Endodermal cell (in vitro differentiated cells): ENCODE measurements at regions not wholly inside any gene's neighbourhood (a gene's known extent, or its start where the extent isn't known, plus 50 kb on each side); places are given as distances from the start of the nearest gene placed in this dataset.

Source experiments
- DNase-seq: peaks from one replicate; pipeline ENCODE4 v3.0.0-alpha.2; 2017
- H3K27ac ChIP-seq: 2 replicates; pipeline ENCODE4 v1.5.1; 2013; ENCODE audit warnings: mild to moderate bottlenecking, low read depth, low read length, moderate library complexity
- H3K27me3 ChIP-seq: 2 replicates; pipeline ENCODE4 v1.6.1; 2013; ENCODE audit warnings: mild to moderate bottlenecking, low read length, moderate library complexity; ENCODE audit not compliant: insufficient read depth, control insufficient read depth, poor library complexity, severe bottlenecking
- H3K36me3 ChIP-seq: 2 replicates; pipeline ENCODE4 v1.7.0; 2013; ENCODE audit warnings: mild to moderate bottlenecking, low read length, moderate library complexity; ENCODE audit not compliant: control insufficient read depth, insufficient read depth
- H3K4me1 ChIP-seq: one replicate; pipeline ENCODE4 v1.7.0; 2013; ENCODE audit warnings: low read length; ENCODE audit not compliant: control insufficient read depth, insufficient read depth
- H3K4me3 ChIP-seq: 2 replicates; pipeline ENCODE4 v1.5.1; 2013; ENCODE audit warnings: mild to moderate bottlenecking, low read length, moderate library complexity
- H3K9ac ChIP-seq: 2 replicates; pipeline ENCODE4 v1.6.1; 2013; ENCODE audit warnings: mild to moderate bottlenecking, low read length, moderate library complexity; ENCODE audit not compliant: poor library complexity, severe bottlenecking; ENCODE audit errors: extremely low read depth
- H3K9me3 ChIP-seq: 2 replicates; pipeline ENCODE4 v1.6.1; 2013; ENCODE audit warnings: mild to moderate bottlenecking, low read length, moderate library complexity; ENCODE audit not compliant: control insufficient read depth
- H3K27ac Mint-ChIP-seq: 2 replicates; pipeline ENCODE4 v1.8.0; 2020; ENCODE audit warnings: mixed read lengths
- H3K27me3 Mint-ChIP-seq: 2 replicates; pipeline ENCODE4 v1.8.0; 2021; ENCODE audit warnings: mild to moderate bottlenecking, mixed read lengths; ENCODE audit not compliant: insufficient read depth
- H3K36me3 Mint-ChIP-seq: 2 replicates; pipeline ENCODE4 v1.8.0; 2020; ENCODE audit warnings: low read depth, mixed read lengths
- H3K4me1 Mint-ChIP-seq: 2 replicates; pipeline ENCODE4 v1.8.0; 2020; ENCODE audit warnings: mixed read lengths
- H3K4me3 Mint-ChIP-seq: 2 replicates; pipeline ENCODE4 v1.8.0; 2020; ENCODE audit warnings: mild to moderate bottlenecking, moderate library complexity, mixed read lengths
- H3K9me3 Mint-ChIP-seq: 2 replicates; pipeline ENCODE4 v1.8.0; 2020; ENCODE audit warnings: mild to moderate bottlenecking, mixed read lengths
- WGBS, 2 experiments: methylation state at CpG; one replicate each; pipeline versions ENCODE4 v1.1.5 to v1.1.7; 2013; ENCODE audit warnings: missing lambda C conversion rate in 2 of 2, mixed read lengths in 1 of 2; ENCODE audit not compliant: insufficient coverage in 1 of 2, insufficient read length in 1 of 2; 5-methylcytosine and 5-hydroxymethylcytosine counted together
- TF ChIP-seq, protein P1 (sequence below): fragments of 200-600 bp; sonication (generic); conservative IDR thresholded peaks from 2 replicates; pipeline ENCODE4 v1.5.0; 2021; ENCODE audit warnings: antibody characterized with exemption, mild to moderate bottlenecking

- Mint-ChIP-seq H3K27me3 (no peaks in the 10 kb centered on the region), H3K4me3 (no peak overlapping the region), H3K4me1 (peaks cover 6% of the 10 kb centered on the region), H3K9me3 (peaks cover 5% of the 10 kb centered on the region), H3K36me3 (no peaks in the 10 kb centered on the region), H3K27ac (no peak overlapping the region)
- H3K4me3 ChIP-seq: no peak overlapping the region
- no peaks in the 10 kb centered on the region for H3K27me3 ChIP-seq
- 87 to 100% methylated on average over 2 to 5 of the region's 5 CpGs for WGBS, 2 experiments
- TF ChIP-seq, protein P1, sequence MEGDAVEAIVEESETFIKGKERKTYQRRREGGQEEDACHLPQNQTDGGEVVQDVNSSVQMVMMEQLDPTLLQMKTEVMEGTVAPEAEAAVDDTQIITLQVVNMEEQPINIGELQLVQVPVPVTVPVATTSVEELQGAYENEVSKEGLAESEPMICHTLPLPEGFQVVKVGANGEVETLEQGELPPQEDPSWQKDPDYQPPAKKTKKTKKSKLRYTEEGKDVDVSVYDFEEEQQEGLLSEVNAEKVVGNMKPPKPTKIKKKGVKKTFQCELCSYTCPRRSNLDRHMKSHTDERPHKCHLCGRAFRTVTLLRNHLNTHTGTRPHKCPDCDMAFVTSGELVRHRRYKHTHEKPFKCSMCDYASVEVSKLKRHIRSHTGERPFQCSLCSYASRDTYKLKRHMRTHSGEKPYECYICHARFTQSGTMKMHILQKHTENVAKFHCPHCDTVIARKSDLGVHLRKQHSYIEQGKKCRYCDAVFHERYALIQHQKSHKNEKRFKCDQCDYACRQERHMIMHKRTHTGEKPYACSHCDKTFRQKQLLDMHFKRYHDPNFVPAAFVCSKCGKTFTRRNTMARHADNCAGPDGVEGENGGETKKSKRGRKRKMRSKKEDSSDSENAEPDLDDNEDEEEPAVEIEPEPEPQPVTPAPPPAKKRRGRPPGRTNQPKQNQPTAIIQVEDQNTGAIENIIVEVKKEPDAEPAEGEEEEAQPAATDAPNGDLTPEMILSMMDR: no peak
- peaks cover 9% of the 10 kb centered on the region for H3K9me3 ChIP-seq
- no peak overlapping the region for H3K27ac ChIP-seq
- no peaks in the 10 kb centered on the region for H3K4me1 ChIP-seq
- no peak for DNase-seq
- no peak overlapping the region for H3K9ac ChIP-seq
- H3K36me3 ChIP-seq: no peaks in the 10 kb centered on the region
Observed at GRCh38 chr13:74442751-74443150, 308.5 kb upstream of the KLF12 start.

DNA sequence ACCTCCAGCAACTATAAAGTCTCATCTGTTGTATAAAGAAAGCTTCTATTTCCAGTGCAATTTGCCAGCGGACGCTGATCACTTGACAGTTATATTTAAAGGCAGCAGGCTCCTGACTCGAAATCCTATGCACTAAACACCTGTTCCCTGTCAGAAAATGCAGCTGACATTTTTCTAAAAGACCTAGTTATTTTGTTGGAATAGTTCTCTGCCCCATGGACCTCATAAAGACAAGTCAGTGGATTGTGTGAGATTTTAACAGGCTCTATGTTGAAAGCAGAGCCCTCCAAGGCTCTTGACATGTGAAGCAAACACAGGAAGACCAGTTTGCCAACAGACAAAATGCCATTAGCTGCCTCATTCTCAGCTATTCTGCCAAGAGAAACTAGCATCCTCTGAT lies 304.7 kb upstream of the KLF12 start:
- TF ChIP-seq, protein P1: no peak
- Histone ChIP-seq H3K27ac (no peak overlapping the region), H3K4me1 (no peaks in the 10 kb centered on the region), H3K9me3 (peaks cover 9% of the 10 kb centered on the region), H3K9ac (no peak overlapping the region), H3K27me3 (no peaks in the 10 kb centered on the region), H3K4me3 (no peak overlapping the region), H3K36me3 (no peaks in the 10 kb centered on the region)
- no peak overlapping the region for H3K27ac Mint-ChIP-seq
- H3K27me3 Mint-ChIP-seq: no peaks in the 10 kb centered on the region
- H3K36me3 Mint-ChIP-seq: no peaks in the 10 kb centered on the region
- no peak overlapping the region for H3K4me3 Mint-ChIP-seq
- peaks cover 3% of the 10 kb centered on the region for H3K4me1 Mint-ChIP-seq
- 96 to 100% methylated on average over 3 of the region's 3 CpGs for WGBS, 2 experiments
- peaks cover 5% of the 10 kb centered on the region for H3K9me3 Mint-ChIP-seq
- no peak for DNase-seq

GRCh38 chr13:74434782-74435181 lies 300.6 kb upstream of the KLF12 start:
- 85 to 100% methylated on average over 1 of the region's 2 CpGs for WGBS, 2 experiments
- H3K9ac ChIP-seq: no peak overlapping the region
- H3K4me1 ChIP-seq: no peaks in the 10 kb centered on the region
- no peaks in the 10 kb centered on the region for H3K27me3 Mint-ChIP-seq
- no peak for DNase-seq
- no peak overlapping the region for H3K27ac Mint-ChIP-seq
- H3K9me3 ChIP-seq: no peaks in the 10 kb centered on the region
- H3K4me3 Mint-ChIP-seq: no peak overlapping the region
- no peak overlapping the region for H3K4me3 ChIP-seq
- no peak overlapping the region for H3K27ac ChIP-seq
- no peaks in the 10 kb centered on the region for H3K9me3 Mint-ChIP-seq
- peaks cover 2% of the 10 kb centered on the region for H3K4me1 Mint-ChIP-seq
- H3K36me3 ChIP-seq: no peaks in the 10 kb centered on the region
- no peaks in the 10 kb centered on the region for H3K36me3 Mint-ChIP-seq
- TF ChIP-seq, protein P1: no peak
- H3K27me3 ChIP-seq: no peaks in the 10 kb centered on the region
